ENCODE measurements at regions not wholly inside any gene's neighbourhood (a gene's known extent, or its start where the extent isn't known, plus 50 kb on each side); places are given as distances from the start of the nearest gene placed in this dataset.

DNA sequence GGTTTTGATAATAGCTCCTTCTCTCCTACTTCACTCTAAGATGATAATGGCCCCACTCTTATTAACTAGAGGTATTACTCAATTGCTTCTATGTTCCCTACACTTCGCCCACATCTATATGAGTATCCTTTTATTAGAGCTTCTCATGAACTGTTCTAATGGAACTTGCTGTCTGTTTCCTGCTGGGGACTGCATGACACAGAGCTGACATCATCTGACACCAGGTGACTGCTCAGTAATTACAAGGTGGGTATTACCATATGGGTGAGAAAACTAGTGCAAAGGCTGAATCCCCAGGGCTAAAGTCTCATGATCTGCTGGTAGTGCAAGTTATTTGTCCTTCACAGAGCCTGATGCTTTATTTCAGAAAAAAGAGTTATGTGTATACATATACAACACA, 146.2 kb upstream of the PLCXD3 start:
- no peak for TF ChIP-seq POLR2A (IDR thresholded peaks at IDR 0.05)
- TF ChIP-seq, protein P1, sequence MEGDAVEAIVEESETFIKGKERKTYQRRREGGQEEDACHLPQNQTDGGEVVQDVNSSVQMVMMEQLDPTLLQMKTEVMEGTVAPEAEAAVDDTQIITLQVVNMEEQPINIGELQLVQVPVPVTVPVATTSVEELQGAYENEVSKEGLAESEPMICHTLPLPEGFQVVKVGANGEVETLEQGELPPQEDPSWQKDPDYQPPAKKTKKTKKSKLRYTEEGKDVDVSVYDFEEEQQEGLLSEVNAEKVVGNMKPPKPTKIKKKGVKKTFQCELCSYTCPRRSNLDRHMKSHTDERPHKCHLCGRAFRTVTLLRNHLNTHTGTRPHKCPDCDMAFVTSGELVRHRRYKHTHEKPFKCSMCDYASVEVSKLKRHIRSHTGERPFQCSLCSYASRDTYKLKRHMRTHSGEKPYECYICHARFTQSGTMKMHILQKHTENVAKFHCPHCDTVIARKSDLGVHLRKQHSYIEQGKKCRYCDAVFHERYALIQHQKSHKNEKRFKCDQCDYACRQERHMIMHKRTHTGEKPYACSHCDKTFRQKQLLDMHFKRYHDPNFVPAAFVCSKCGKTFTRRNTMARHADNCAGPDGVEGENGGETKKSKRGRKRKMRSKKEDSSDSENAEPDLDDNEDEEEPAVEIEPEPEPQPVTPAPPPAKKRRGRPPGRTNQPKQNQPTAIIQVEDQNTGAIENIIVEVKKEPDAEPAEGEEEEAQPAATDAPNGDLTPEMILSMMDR (IDR thresholded peaks at IDR 0.05) = no peak
